ENCODE measurements at regions not wholly inside any gene's neighbourhood (a gene's known extent, or its start where the extent isn't known, plus 50 kb on each side); places are given as distances from the start of the nearest gene placed in this dataset.

- TF ChIP-seq, protein P1, sequence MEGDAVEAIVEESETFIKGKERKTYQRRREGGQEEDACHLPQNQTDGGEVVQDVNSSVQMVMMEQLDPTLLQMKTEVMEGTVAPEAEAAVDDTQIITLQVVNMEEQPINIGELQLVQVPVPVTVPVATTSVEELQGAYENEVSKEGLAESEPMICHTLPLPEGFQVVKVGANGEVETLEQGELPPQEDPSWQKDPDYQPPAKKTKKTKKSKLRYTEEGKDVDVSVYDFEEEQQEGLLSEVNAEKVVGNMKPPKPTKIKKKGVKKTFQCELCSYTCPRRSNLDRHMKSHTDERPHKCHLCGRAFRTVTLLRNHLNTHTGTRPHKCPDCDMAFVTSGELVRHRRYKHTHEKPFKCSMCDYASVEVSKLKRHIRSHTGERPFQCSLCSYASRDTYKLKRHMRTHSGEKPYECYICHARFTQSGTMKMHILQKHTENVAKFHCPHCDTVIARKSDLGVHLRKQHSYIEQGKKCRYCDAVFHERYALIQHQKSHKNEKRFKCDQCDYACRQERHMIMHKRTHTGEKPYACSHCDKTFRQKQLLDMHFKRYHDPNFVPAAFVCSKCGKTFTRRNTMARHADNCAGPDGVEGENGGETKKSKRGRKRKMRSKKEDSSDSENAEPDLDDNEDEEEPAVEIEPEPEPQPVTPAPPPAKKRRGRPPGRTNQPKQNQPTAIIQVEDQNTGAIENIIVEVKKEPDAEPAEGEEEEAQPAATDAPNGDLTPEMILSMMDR (IDR thresholded peaks at IDR 0.05) = no peak
- no peak overlapping the region for H3K9ac ChIP-seq (ENCODE audit: insufficient read depth, low read length, poor library complexity, severe bottlenecking)
- DNase-seq = no peak
- H3K4me2 ChIP-seq (replicated peaks; ENCODE audit: extremely low read depth, low read length, poor library complexity, severe bottlenecking) = no peak overlapping the region
- Mint-ChIP-seq H3K27me3 (ENCODE audit: low read depth in 3 of 3) (peaks cover 0 to 4% (median 0%) of the 10 kb centered on the region in 3 donors), H3K4me1 (peaks cover 7% of the 10 kb centered on the region), H3K9me3 (peaks cover 0 to 7% (median 3%) of the 10 kb centered on the region in 7 donors), H3K27ac (no peak overlapping the region), H3K36me3 (no peaks in the 10 kb centered on the region), H3K4me3 (no peak overlapping the region)
- H3K4me3 ChIP-seq (replicated peaks in 1 of 3; ENCODE audit: low read depth in 2 of 3, low read length in 3 of 3) = no peak overlapping the region
- H3K27ac ChIP-seq (ENCODE audit: low read depth in 1 of 2, low read length in 2 of 2) = no peak overlapping the region
- no peaks in the 10 kb centered on the region for H3K79me2 ChIP-seq (ENCODE audit: insufficient read depth, low read length)
- H3K27me3 ChIP-seq (ENCODE audit: control insufficient read depth in 2 of 2, insufficient read depth in 2 of 2, low read length in 2 of 2) = no peaks in the 10 kb centered on the region
- H4K20me1 ChIP-seq (ENCODE audit: insufficient read depth, low read length) = no peaks in the 10 kb centered on the region
- no peaks in the 10 kb centered on the region for H3K36me3 ChIP-seq (replicated peaks in 1 of 2; ENCODE audit: control insufficient read depth in 1 of 2, insufficient read depth in 2 of 2, low read length in 2 of 2)
- intact Hi-C loops (cut with micrococcal nuclease) = no loop called here
- H3K9me3 ChIP-seq (replicated peaks in 1 of 2; ENCODE audit: control insufficient read depth in 1 of 2, insufficient read depth in 1 of 2, low read length in 2 of 2) = no peaks in the 10 kb centered on the region
- H2AFZ ChIP-seq (ENCODE audit: insufficient read depth, low read depth, low read length, poor library complexity, severe bottlenecking) = no peak overlapping the region
- peaks cover 9% of the 10 kb centered on the region in 2 donors for H3K4me1 ChIP-seq (ENCODE audit: control insufficient read depth in 1 of 2, insufficient read depth in 2 of 2, low read length in 2 of 2)
Measured at GRCh38 chr5:99122976-99123375, 194.2 kb upstream of the CHD1 start.

GRCh38 chr5:99119326-99119725 is 190.5 kb upstream of the CHD1 start:
- H3K36me3 ChIP-seq (replicated peaks in 1 of 2; ENCODE audit: control insufficient read depth in 1 of 2, insufficient read depth in 2 of 2, low read length in 2 of 2) = no peaks in the 10 kb centered on the region
- no peak overlapping the region for H2AFZ ChIP-seq (ENCODE audit: insufficient read depth, low read depth, low read length, poor library complexity, severe bottlenecking)
- no peak overlapping the region for H3K4me3 ChIP-seq (replicated peaks in 1 of 3; ENCODE audit: low read depth in 2 of 3, low read length in 3 of 3)
- Mint-ChIP-seq H3K4me1 (peaks cover 7% of the 10 kb centered on the region), H3K27ac (no peak overlapping the region), H3K9me3 (peaks cover 0 to 6% (median 3%) of the 10 kb centered on the region in 7 donors), H3K36me3 (no peaks in the 10 kb centered on the region), H3K4me3 (no peak overlapping the region), H3K27me3 (ENCODE audit: low read depth in 3 of 3) (peaks cover 0 to 5% (median 4%) of the 10 kb centered on the region in 3 donors)
- H3K4me2 ChIP-seq (replicated peaks; ENCODE audit: extremely low read depth, low read length, poor library complexity, severe bottlenecking) = no peak overlapping the region
- no peak overlapping the region for H3K9ac ChIP-seq (ENCODE audit: insufficient read depth, low read length, poor library complexity, severe bottlenecking)
- H4K20me1 ChIP-seq (ENCODE audit: insufficient read depth, low read length) = no peaks in the 10 kb centered on the region
- no peaks in the 10 kb centered on the region for H3K9me3 ChIP-seq (replicated peaks in 1 of 2; ENCODE audit: control insufficient read depth in 1 of 2, insufficient read depth in 1 of 2, low read length in 2 of 2)
- TF ChIP-seq, protein P1 (IDR thresholded peaks at IDR 0.05) = no peak
- H3K79me2 ChIP-seq (ENCODE audit: insufficient read depth, low read length) = no peaks in the 10 kb centered on the region
- peaks cover 0 to 2% of the 10 kb centered on the region in 2 donors for H3K27me3 ChIP-seq (ENCODE audit: control insufficient read depth in 2 of 2, insufficient read depth in 2 of 2, low read length in 2 of 2)
- no peak overlapping the region for H3K27ac ChIP-seq (ENCODE audit: low read depth in 1 of 2, low read length in 2 of 2)
- no peak for DNase-seq
- intact Hi-C loops (cut with micrococcal nuclease) = no loop called here
- WGBS (ENCODE audit: insufficient coverage) = no CpG with 5 or more reads among the region's 3 CpGs
- peaks cover 9% of the 10 kb centered on the region in 2 donors for H3K4me1 ChIP-seq (ENCODE audit: control insufficient read depth in 1 of 2, insufficient read depth in 2 of 2, low read length in 2 of 2)
